Natural killer cell (primary cell): ENCODE measurements at regions not wholly inside any gene's neighbourhood (a gene's known extent, or its start where the extent isn't known, plus 50 kb on each side); places are given as distances from the start of the nearest gene placed in this dataset.

Experiments
- ATAC-seq, 3 donors: fragments of 150-1000 bp in 2 of 3; fragments of 200-7000 bp in 1 of 3; cut with Tn5 transposase; 1 replicate in 1 of 3; 2 replicates in 2 of 3; pipeline ENCODE4 v1.10.0; 2021; ENCODE audit warnings: mild to moderate bottlenecking in 2 of 3, moderate library complexity in 2 of 3
- DNase-seq, 2 donors: peaks; one replicate each; pipeline versions ENCODE4 v3.0.0 to v3.0.0-alpha.2; 2013 to 2021; ENCODE audit warnings: mixed read lengths in 1 of 2
- H3K27ac ChIP-seq: one replicate; pipeline ENCODE4 v1.5.1; 2013; ENCODE audit warnings: mild to moderate bottlenecking, low read length
- H3K27me3 ChIP-seq: one replicate; pipeline ENCODE4 v1.6.1; 2013; ENCODE audit warnings: low read length; ENCODE audit not compliant: control insufficient read depth, insufficient read depth
- H3K36me3 ChIP-seq: one replicate; pipeline ENCODE4 v1.6.1; 2013; ENCODE audit warnings: low read length; ENCODE audit not compliant: control insufficient read depth, insufficient read depth
- H3K4me1 ChIP-seq: one replicate; pipeline ENCODE4 v1.6.1; 2013; ENCODE audit warnings: low read length; ENCODE audit not compliant: control insufficient read depth, insufficient read depth
- H3K4me3 ChIP-seq: one replicate; pipeline ENCODE4 v1.5.1; 2013; ENCODE audit warnings: low read length
- H3K9me3 ChIP-seq: one replicate; pipeline ENCODE4 v1.6.1; 2013; ENCODE audit warnings: low read length; ENCODE audit not compliant: control insufficient read depth, insufficient read depth
- H3K27ac Mint-ChIP-seq, 2 donors: one replicate each; pipeline ENCODE4 v1.8.0; 2022; ENCODE audit warnings: mild to moderate bottlenecking in 2 of 2, mixed read lengths in 2 of 2, moderate library complexity in 1 of 2
- H3K27me3 Mint-ChIP-seq, 2 donors: one replicate each; pipeline ENCODE4 v1.8.0; 2022; ENCODE audit warnings: low read depth in 2 of 2, mixed read lengths in 2 of 2
- H3K36me3 Mint-ChIP-seq: one replicate; pipeline ENCODE4 v1.8.0; 2022; ENCODE audit warnings: mixed read lengths
- H3K4me1 Mint-ChIP-seq, 2 donors: one replicate each; pipeline ENCODE4 v1.8.0; 2022; ENCODE audit warnings: mixed read lengths in 2 of 2
- H3K4me3 Mint-ChIP-seq: one replicate; pipeline ENCODE4 v1.8.0; 2022; ENCODE audit warnings: mild to moderate bottlenecking, moderate library complexity, mixed read lengths
- H3K9me3 Mint-ChIP-seq, 2 donors: one replicate each; pipeline ENCODE4 v1.8.0; 2022; ENCODE audit warnings: mixed read lengths in 2 of 2
- CTCF ChIP-seq: fragments of 200-600 bp; IDR thresholded peaks from one replicate; pipeline ENCODE4 v1.8.0; 2022; ENCODE audit warnings: antibody characterized with exemption
- WGBS: methylation state at CpG from one replicate; pipeline ENCODE4 v1.1.7; 2013; ENCODE audit warnings: missing lambda C conversion rate; ENCODE audit not compliant: insufficient coverage; 5-methylcytosine and 5-hydroxymethylcytosine counted together
- intact Hi-C: fragments of 100-400 bp; cut with micrococcal nuclease; formaldehyde crosslinking; loops from one replicate; pipeline ENCODE4 v1.14.2; 2022

DNA sequence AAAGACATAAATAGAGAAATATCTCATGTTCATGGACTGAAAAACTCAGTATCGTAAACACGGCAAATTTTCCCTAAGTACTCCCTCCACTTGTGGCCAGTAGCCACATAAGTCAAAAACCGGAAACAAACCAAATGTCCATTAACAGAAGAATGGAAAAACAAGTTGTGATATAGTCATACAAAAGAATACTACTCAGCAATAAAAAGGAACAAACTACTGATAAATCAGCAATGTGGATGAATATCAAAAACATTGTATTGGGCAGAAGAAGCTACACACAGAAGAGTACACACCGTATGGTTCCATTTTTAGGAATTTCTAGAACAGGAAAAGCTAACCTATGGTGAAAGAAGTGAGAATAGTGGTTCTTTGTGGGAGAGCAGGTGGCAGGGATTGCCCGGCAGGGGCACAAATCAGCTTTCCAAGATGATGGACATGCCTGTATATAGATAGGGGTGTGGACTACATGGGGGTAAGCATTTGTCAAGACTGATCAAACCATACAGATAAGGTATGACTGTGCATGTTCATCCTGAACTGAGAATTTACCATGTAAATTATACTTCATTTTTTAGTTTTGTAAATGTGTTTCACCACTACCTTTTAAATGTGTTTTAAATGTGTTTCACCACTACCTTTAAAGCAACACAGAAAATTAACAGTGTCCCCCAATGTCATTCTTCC, 172.8 kb upstream of the CDH5 start:
- no peaks in the 10 kb centered on the region for H3K4me1 ChIP-seq
- 91% methylated on average over 4 of the region's 5 CpGs for WGBS
- no peak overlapping the region for H3K27ac ChIP-seq
- no peaks in the 10 kb centered on the region for H3K9me3 ChIP-seq
- DNase-seq (no peak), ATAC-seq (no peak)
- H3K27me3 ChIP-seq: no peaks in the 10 kb centered on the region
- Mint-ChIP-seq H3K9me3 (no peaks in the 10 kb centered on the region), H3K36me3 (no peaks in the 10 kb centered on the region), H3K27ac (no peak overlapping the region), H3K4me1 (no peaks in the 10 kb centered on the region), H3K27me3 (peaks cover 6 to 19% of the 10 kb centered on the region in 2 donors), H3K4me3 (no peak overlapping the region)
- TF ChIP-seq CTCF: no peak
- no peak overlapping the region for H3K4me3 ChIP-seq
- no peaks in the 10 kb centered on the region for H3K36me3 ChIP-seq
- intact Hi-C loops: no loop called here

GRCh38 chr16:66190411-66190810, 176.1 kb upstream of the CDH5 start:
- Histone ChIP-seq H3K4me3 (no peak overlapping the region), H3K27me3 (no peaks in the 10 kb centered on the region), H3K4me1 (no peaks in the 10 kb centered on the region), H3K9me3 (no peaks in the 10 kb centered on the region), H3K36me3 (no peaks in the 10 kb centered on the region), H3K27ac (no peak overlapping the region)
- H3K4me1 Mint-ChIP-seq: no peaks in the 10 kb centered on the region
- intact Hi-C loops: no loop called here
- H3K9me3 Mint-ChIP-seq: no peaks in the 10 kb centered on the region
- no peak overlapping the region for H3K27ac Mint-ChIP-seq
- H3K36me3 Mint-ChIP-seq: no peaks in the 10 kb centered on the region
- TF ChIP-seq CTCF: no peak
- H3K27me3 Mint-ChIP-seq: peaks cover 12 to 19% of the 10 kb centered on the region in 2 donors
- ATAC-seq (no peak), DNase-seq (no peak)
- WGBS: 80% methylated on average over 1 of the region's 1 CpG
- H3K4me3 Mint-ChIP-seq: no peak overlapping the region

DNA sequence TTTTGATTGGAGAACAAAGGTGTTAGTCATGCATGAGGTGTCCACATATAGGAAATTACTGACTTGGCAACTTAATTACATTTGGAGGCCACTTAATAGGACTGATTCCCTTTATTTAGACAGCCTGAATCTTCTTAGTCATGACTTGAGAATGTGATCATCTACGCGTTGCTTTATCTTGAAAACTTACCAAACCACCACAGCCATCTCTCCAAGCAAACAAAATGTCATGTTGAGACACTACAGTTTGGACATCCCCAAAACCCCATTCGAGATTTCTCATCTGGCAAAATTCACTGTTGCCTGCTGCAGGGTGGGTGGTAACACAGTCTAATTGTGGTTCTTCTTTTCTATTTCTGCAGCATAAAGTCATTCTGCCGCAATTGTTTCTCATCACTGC, 176.5 kb upstream of the CDH5 start:
- H3K27ac ChIP-seq: no peak overlapping the region
- peaks cover 12 to 19% of the 10 kb centered on the region in 2 donors for H3K27me3 Mint-ChIP-seq
- intact Hi-C loops: no loop called here
- no peaks in the 10 kb centered on the region for H3K27me3 ChIP-seq
- H3K36me3 Mint-ChIP-seq: no peaks in the 10 kb centered on the region
- no peaks in the 10 kb centered on the region for H3K9me3 Mint-ChIP-seq
- ATAC-seq (no peak), DNase-seq (no peak)
- H3K4me1 ChIP-seq: no peaks in the 10 kb centered on the region
- H3K27ac Mint-ChIP-seq: no peak overlapping the region
- 90% methylated on average over 3 of the region's 4 CpGs for WGBS
- TF ChIP-seq CTCF: no peak
- H3K36me3 ChIP-seq: no peaks in the 10 kb centered on the region
- no peak overlapping the region for H3K4me3 Mint-ChIP-seq
- no peaks in the 10 kb centered on the region for H3K4me1 Mint-ChIP-seq
- H3K4me3 ChIP-seq: no peak overlapping the region
- no peaks in the 10 kb centered on the region for H3K9me3 ChIP-seq
